ENCODE measurements at regions not wholly inside any gene's neighbourhood (a gene's known extent, or its start where the extent isn't known, plus 50 kb on each side); places are given as distances from the start of the nearest gene placed in this dataset.
"Not testable (repeated sequence)": the region's sequence is repeated elsewhere in the genome, so short reads cannot be mapped to it uniquely, and the experiment has no call there.

DNA sequence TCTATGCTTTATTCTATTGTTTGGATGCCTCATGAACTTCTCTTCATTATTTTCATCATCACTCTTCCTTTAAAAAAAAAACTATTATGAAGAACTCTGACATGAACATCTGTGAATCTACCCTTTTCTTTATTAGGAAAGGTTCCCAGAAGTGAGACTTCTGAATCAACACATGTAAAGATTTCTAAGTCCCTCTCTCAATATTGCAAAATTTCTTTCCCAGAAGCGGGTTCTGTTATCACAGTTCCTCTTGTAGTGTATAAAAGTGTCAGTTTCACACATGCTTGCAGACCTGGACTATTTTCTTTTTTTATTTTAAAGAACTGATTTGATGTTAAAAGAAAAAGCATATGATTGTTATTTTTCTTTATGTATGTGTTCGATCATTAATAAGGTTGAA is 330.8 kb upstream of the KLF3 start:
- no peak overlapping the region for H3K4me3 ChIP-seq (ENCODE audit: low read length)
- no peak for TF ChIP-seq ZNF274 (IDR thresholded peaks at IDR 0.05; ENCODE audit: low read depth, low read length)

DNA sequence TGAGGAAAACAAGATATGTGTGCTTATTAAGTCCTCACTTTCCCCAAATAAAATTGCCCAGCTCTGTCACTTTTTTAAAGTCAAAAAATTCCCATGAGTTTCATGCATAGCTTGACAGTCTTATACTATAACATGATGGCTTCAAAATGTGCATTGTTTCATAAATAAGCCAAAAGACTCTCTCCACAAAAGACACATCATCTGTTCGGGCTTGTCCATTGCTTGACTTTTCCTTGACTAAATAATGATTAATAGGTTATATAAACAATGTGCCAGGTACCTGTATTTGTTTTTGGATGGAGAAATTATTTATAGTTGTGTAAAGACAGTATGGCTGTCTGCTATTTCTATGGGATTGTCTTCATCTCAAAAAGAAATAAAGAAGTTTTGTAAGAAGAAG is 329.2 kb upstream of the KLF3 start:
- no peak for TF ChIP-seq ZNF274 (IDR thresholded peaks at IDR 0.05; ENCODE audit: low read depth, low read length)
- H3K4me3 ChIP-seq (ENCODE audit: low read length) = no peak overlapping the region

DNA sequence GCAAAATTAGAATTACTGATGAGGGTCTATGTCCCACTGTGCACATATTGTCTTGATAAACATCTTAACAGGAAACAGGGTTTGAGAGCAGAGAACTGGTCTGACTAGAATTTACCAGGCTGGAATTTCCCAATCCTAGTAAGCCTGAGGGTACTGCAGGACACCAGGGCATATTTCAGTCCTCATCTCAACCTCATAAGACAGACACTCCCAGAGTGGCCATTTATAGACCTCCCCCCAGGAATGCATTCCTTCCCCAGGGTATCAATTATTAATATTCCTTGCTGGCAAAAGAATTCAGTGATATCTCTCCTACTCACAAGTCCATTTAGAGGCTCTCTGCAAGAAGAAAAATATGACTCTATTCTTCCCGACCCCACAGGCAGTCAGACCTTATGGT is 325.1 kb upstream of the KLF3 start:
- H3K4me3 ChIP-seq (ENCODE audit: low read length) = not testable (repeated sequence)

DNA sequence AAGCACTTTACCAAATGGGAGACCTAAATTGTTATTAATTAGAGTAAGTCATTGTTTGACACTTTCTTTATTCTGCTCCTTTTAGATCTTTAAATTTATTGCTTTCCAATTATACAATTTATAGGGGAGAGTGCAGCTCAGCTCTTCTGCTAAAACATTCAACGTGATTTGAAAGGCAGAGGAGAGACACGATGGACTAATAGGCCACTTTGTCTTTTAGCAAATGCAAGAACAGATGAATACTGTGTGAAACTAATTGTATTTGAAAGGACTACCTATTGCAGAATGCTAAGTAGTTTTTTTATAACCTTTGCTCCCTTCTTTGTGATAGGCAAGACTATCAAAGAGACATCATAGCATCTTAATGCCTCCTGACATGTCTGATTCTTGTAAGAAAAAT is 320.4 kb upstream of the KLF3 start:
- TF ChIP-seq ZNF274 (IDR thresholded peaks at IDR 0.05; ENCODE audit: low read depth, low read length) = no peak
- no peak overlapping the region for H3K4me3 ChIP-seq (ENCODE audit: low read length)

DNA sequence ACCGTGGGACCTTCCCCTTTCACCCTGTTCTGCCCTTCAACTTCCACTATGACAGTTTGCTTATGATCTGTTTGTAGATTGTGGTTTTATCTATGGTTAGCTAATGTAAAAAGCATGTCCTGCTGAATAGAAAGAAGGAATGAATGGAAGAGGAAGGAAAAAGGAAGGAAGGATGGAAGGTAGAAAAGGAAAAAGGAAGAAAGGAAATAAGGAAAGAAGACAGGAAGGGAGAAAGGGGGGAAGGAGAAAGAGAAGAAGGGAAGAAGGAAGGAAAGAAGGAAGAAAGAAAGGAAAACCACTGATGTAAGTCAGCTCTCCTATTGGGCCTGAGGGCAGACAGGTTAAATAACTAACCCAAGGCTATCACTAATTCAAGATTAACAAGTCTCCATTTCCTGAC is 319.1 kb upstream of the KLF3 start:
- no peak for TF ChIP-seq ZNF274 (IDR thresholded peaks at IDR 0.05; ENCODE audit: low read depth, low read length)
- H3K4me3 ChIP-seq (ENCODE audit: low read length) = no peak overlapping the region

DNA sequence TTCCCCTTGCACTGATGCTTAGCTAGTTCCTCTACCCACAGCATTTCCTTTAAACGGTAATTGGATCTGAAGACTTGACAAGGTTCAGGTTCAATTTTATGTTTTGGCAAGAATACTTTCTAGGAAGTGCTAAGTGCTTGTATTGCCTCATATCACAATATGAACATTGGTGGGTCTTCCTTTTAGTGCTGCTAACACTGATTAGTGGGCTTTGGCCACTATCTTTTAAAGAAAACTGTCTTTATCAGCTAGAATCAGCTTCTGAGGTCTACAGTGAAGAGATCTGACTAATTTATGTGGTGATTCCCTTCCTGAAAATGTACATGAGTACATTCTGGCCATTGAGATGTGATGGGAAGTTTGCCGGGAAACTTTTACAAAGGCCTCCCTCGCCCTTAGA is 316.7 kb upstream of the KLF3 start:
- TF ChIP-seq ZNF274 (IDR thresholded peaks at IDR 0.05; ENCODE audit: low read depth, low read length) = no peak
- no peak overlapping the region for H3K4me3 ChIP-seq (ENCODE audit: low read length)

DNA sequence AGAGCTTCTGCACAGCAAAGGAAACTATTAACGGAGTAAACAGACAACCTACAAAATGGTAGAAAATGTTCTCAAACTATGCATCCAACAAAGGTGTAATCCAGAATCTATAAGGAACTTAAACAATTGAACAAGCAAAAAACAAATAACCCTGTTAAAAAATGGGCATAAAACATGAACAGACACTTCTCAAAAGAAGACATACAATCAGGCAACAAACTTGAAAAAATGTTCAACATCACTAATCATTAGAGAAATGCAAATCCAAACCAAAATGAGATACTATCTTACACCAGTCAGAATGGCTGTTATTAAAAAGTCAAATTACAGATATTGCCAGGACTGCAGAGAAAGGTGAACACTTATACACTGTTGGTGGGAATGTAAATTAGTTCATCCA is 309.6 kb upstream of the KLF3 start:
- H3K4me3 ChIP-seq (ENCODE audit: low read length) = no peak overlapping the region
- no peak for TF ChIP-seq ZNF274 (IDR thresholded peaks at IDR 0.05; ENCODE audit: low read depth, low read length)

DNA sequence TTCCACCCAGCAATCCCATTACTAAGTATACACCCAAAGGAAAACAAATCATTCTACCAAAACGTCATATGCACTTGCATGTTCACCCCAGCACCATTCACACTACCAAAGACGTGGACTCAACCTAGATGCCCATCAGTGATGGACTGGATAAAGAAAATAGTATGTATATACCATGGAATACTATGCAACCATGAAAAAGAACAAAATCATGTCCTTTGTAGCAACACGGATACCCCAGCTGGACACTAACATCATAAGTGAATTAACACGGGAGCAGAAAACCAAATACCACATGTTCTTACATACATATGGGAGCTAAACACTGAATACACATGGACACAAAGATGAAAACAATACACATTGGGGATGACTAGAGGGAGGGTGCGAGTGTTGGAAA is 309.1 kb upstream of the KLF3 start:
- H3K4me3 ChIP-seq (ENCODE audit: low read length) = no peak overlapping the region
- TF ChIP-seq ZNF274 (IDR thresholded peaks at IDR 0.05; ENCODE audit: low read depth, low read length) = no peak

DNA sequence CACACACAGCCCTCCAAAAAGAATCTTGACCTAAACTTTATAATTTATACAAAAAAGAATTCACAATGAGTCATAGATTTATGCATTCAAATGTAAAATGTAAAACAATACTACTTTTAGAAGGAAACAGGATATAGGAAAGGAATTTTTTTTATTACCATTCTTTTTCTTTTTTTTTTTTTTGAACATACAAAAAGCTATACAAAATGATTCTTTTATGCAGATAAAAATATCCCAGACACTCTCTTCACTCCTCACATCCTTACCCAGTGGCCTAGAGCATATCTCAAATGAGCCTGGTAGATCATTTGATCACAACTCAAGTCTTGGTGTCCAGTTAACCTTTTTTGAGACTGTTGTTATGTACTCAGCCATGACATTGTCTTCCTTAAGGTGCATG is 307.3 kb upstream of the KLF3 start:
- H3K4me3 ChIP-seq (ENCODE audit: low read length) = no peak overlapping the region
- TF ChIP-seq ZNF274 (IDR thresholded peaks at IDR 0.05; ENCODE audit: low read depth, low read length) = no peak

DNA sequence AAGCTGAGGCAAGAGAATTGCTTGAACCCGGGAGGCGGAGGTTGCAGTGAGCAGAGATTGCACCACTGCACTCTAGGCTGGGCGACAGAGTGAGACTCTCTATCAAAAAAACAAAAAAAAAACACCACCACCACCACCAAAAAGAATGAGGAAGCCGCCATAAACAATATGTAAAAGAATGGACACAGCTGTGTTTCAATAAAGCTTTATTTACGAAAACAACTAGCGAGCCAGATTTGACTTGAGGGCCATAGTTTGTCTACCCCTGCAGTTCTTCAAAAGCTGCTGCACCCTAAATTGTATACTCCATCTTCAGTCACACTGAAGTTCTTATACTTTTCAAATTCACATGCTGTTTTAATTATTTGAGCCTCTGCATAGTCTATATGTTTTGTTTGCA is 306.5 kb upstream of the KLF3 start:
- no peak overlapping the region for H3K4me3 ChIP-seq (ENCODE audit: low read length)
- TF ChIP-seq ZNF274 (IDR thresholded peaks at IDR 0.05; ENCODE audit: low read depth, low read length) = no peak

DNA sequence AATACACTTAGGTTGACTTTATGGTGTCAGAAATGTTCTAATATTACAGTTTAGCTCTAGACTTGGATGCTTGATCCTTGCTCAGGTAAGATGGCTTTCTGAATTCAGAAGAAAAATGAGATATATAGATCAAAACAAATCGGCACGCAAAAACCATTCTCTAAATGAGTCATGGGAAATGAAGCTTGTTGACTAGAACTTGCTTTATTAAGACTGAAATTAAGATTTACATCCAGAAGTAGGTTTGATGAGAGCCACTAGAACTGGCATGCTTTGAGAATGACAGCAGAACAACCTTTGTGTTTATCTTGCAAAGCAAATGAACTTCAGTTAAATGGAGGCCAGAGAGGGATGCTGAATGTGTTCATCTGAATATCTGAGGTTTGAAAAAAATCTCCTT is 304.9 kb upstream of the KLF3 start:
- no peak overlapping the region for H3K4me3 ChIP-seq (ENCODE audit: low read length)
- TF ChIP-seq ZNF274 (IDR thresholded peaks at IDR 0.05; ENCODE audit: low read depth, low read length) = no peak

DNA sequence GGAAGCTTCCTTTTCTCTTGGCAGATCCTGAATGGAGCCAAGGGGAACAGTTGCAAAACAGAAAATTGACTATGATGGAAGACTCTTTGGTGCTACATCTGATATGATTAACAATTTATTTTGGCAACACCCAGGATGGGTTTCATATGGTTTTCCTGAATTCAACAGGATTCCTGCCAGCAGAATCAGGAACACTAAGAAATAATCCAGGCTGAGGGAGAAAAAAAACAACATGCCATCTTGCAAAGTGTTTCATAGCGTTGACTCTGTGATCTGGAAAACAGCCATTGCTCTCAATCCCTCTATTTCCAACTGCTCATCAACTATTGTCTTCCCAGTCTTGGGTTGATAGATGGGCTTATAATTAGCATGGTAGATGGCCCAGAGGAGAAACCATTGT is 303.8 kb upstream of the KLF3 start:
- H3K4me3 ChIP-seq (ENCODE audit: low read length) = no peak overlapping the region
- no peak for TF ChIP-seq ZNF274 (IDR thresholded peaks at IDR 0.05; ENCODE audit: low read depth, low read length)

DNA sequence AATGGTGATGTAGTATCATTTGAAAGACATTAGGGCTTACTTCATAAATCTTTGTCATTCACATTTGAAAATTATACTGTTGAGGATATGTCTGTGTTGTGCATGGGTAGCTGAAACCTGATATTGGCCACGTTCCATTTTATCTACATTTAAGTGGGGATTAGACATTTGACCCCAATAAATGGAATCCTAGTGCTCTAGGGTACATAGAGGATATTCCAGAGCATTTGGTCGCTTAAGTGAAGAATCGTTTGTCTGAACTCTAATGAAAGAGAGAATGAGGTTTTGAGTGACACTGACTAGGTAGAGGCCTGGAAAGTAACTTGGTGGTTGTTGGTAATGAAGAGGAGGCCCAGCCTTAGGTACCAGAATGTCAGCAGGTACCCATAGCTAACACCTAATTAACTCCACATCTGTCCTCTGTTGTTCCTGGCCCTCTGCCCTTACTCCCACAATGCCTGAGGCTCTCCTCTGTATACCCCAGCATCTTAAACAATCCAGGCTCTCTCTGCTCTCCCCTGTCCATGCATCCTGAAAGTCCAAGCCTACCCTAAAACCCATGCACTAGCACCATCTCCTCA is 299.5 kb upstream of the KLF3 start:
- no peak for TF ChIP-seq ZNF274 (IDR thresholded peaks at IDR 0.05; ENCODE audit: low read depth, low read length)
- H3K4me3 ChIP-seq (ENCODE audit: low read length) = no peak overlapping the region

DNA sequence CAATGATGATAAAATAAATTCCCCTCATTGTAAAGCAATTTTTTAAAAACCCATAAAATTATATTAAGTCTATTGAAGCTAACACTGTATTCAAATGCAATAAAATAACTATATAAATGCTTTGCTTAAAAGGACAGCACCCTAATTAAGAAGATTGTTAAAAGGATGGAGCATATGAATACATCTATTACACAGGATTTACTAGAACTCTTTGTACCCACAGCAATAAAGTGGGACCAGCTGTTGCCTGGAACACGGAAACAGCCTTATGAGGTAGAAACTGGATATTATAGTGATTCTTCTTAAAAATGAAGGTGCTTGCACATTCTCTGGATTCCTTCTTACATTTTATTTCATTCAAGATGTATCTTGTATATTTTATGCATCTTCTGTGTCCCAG is 298.7 kb upstream of the KLF3 start:
- no peak for TF ChIP-seq ZNF274 (IDR thresholded peaks at IDR 0.05; ENCODE audit: low read depth, low read length)
- H3K4me3 ChIP-seq (ENCODE audit: low read length) = no peak overlapping the region

DNA sequence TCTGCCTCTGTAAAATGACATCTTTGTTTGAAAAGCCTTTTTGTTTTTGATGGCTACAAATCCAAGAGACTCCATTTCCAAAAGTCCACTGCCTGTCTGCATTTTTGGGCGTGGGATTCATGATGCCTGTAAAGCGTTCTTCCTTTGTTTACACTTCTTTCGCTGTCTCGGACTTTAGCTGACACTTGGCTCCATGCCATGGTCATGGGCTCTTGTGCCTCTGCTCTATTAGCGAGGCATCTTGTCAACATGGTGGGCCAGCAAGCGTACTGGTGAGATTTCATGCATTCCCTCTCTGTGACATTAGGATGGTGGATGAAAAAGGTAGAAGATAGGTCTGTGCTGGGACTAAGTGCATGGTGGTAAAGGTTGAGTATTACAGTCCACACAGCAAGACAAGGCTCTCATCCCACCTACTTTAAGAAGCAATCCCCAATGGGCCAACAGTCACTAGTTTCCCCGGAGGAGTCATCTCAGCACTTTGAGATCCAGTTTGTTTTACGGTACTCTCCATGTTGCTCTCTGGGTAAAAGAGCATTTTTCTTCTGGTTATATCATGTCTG is 298.2 kb upstream of the KLF3 start:
- no peak overlapping the region for H3K4me3 ChIP-seq (ENCODE audit: low read length)
- no peak for TF ChIP-seq ZNF274 (IDR thresholded peaks at IDR 0.05; ENCODE audit: low read depth, low read length)

DNA sequence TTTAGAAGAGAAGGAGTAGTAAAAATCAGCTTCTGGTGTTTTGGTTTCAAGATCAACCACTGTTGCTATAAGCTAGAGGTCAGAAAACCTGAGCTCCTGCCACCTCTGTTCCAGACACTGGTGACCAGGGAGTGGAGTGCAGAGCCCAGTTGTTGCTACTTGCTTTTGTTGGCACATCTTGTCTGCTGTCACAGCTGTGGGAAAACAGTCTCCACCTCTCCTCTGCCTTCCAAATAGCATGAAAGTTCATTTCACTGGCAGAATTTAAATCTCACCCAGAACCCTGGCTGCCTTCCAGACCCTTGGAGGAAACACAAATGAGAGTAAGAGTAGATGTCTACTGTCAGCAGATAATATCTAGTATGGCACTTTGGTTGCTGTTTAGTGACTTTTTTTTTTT is 297.5 kb upstream of the KLF3 start:
- TF ChIP-seq ZNF274 (IDR thresholded peaks at IDR 0.05; ENCODE audit: low read depth, low read length) = no peak
- no peak overlapping the region for H3K4me3 ChIP-seq (ENCODE audit: low read length)

Measured in GM08714 (cell line).